ENCODE measurements at regions not wholly inside any gene's neighbourhood (a gene's known extent, or its start where the extent isn't known, plus 50 kb on each side); places are given as distances from the start of the nearest gene placed in this dataset.

GRCh38 chr6:163844761-163845160, 430.2 kb downstream of the QKI start:
- H3K4me3 ChIP-seq, result no peak overlapping the region
- H3K27me3 ChIP-seq, result no peaks in the 10 kb centered on the region
- ATAC-seq (no peak), DNase-seq (no peak)
- no peak overlapping the region for H3K27ac ChIP-seq
- no peaks in the 10 kb centered on the region for H3K4me1 ChIP-seq
- no peaks in the 10 kb centered on the region for H3K36me3 ChIP-seq
- intact Hi-C loops (cut with DNase I), result no loop called here
- H3K9me3 ChIP-seq, result no peaks in the 10 kb centered on the region
- no peak for TF ChIP-seq POLR2A (IDR thresholded peaks at IDR 0.05)
- TF ChIP-seq CTCF (IDR thresholded peaks at IDR 0.05), result no peak
- WGBS (ENCODE audit: insufficient coverage, low coverage, low lambda C conversion rate, missing lambda C conversion rate), result 44% methylated on average over 3 of the region's 3 CpGs

- Histone ChIP-seq H3K27me3 (no peaks in the 10 kb centered on the region), H3K4me3 (no peak overlapping the region), H3K27ac (no peak overlapping the region), H3K4me1 (no peaks in the 10 kb centered on the region), H3K36me3 (no peaks in the 10 kb centered on the region), H3K9me3 (no peaks in the 10 kb centered on the region)
- WGBS (ENCODE audit: insufficient coverage, low coverage, low lambda C conversion rate, missing lambda C conversion rate), result 80% methylated on average over 7 of the region's 7 CpGs
- ATAC-seq, result no peak
- intact Hi-C loops (cut with DNase I), result no loop called here
- TF ChIP-seq CTCF (IDR thresholded peaks at IDR 0.05) (no peak), POLR2A (IDR thresholded peaks at IDR 0.05) (no peak)
- no peak for DNase-seq
Observed at GRCh38 chr6:163844357-163844756, 429.8 kb downstream of the QKI start.

GRCh38 chr6:163843218-163843617, 428.7 kb downstream of the QKI start:
- no peak for DNase-seq
- 45% methylated on average over 3 of the region's 3 CpGs for WGBS (ENCODE audit: insufficient coverage, low coverage, low lambda C conversion rate, missing lambda C conversion rate)
- no peaks in the 10 kb centered on the region for H3K9me3 ChIP-seq
- H3K4me1 ChIP-seq, result no peaks in the 10 kb centered on the region
- H3K27ac ChIP-seq, result no peak overlapping the region
- H3K27me3 ChIP-seq, result no peaks in the 10 kb centered on the region
- no peaks in the 10 kb centered on the region for H3K36me3 ChIP-seq
- H3K4me3 ChIP-seq, result no peak overlapping the region
- intact Hi-C loops (cut with DNase I), result no loop called here
- TF ChIP-seq CTCF (IDR thresholded peaks at IDR 0.05), result no peak
- no peak for TF ChIP-seq POLR2A (IDR thresholded peaks at IDR 0.05)
- ATAC-seq, result no peak

- Histone ChIP-seq H3K4me3 (no peak overlapping the region), H3K36me3 (no peaks in the 10 kb centered on the region), H3K27ac (no peak overlapping the region), H3K9me3 (no peaks in the 10 kb centered on the region), H3K4me1 (no peaks in the 10 kb centered on the region), H3K27me3 (no peaks in the 10 kb centered on the region)
- DNase-seq (no peak), ATAC-seq (no peak)
- TF ChIP-seq CTCF (IDR thresholded peaks at IDR 0.05), result no peak
- TF ChIP-seq POLR2A (IDR thresholded peaks at IDR 0.05), result no peak
- intact Hi-C loops (cut with DNase I), result no loop called here
Observed at GRCh38 chr6:163842467-163842866, 427.9 kb downstream of the QKI start.

GRCh38 chr6:163841733-163842132, 427.2 kb downstream of the QKI start:
- Histone ChIP-seq H3K27ac (no peak overlapping the region), H3K4me3 (no peak overlapping the region), H3K27me3 (no peaks in the 10 kb centered on the region), H3K9me3 (no peaks in the 10 kb centered on the region), H3K4me1 (no peaks in the 10 kb centered on the region), H3K36me3 (no peaks in the 10 kb centered on the region)
- WGBS (ENCODE audit: insufficient coverage, low coverage, low lambda C conversion rate, missing lambda C conversion rate), result no CpG with 5 or more reads among the region's 3 CpGs
- TF ChIP-seq POLR2A (IDR thresholded peaks at IDR 0.05) (no peak), CTCF (IDR thresholded peaks at IDR 0.05) (no peak)
- DNase-seq (no peak), ATAC-seq (no peak)
- intact Hi-C loops (cut with DNase I), result no loop called here
